HG02885 (cell line): ENCODE measurements at regions not wholly inside any gene's neighbourhood (a gene's known extent, or its start where the extent isn't known, plus 50 kb on each side); places are given as distances from the start of the nearest gene placed in this dataset.

Experiments used
- ATAC-seq: cut with Tn5 transposase; IDR thresholded peaks from one replicate; pipeline ENCODE4 v1.9.1; 2021; ENCODE audit warnings: mild to moderate bottlenecking; ENCODE audit not compliant: unreplicated experiment, poor library complexity

DNA sequence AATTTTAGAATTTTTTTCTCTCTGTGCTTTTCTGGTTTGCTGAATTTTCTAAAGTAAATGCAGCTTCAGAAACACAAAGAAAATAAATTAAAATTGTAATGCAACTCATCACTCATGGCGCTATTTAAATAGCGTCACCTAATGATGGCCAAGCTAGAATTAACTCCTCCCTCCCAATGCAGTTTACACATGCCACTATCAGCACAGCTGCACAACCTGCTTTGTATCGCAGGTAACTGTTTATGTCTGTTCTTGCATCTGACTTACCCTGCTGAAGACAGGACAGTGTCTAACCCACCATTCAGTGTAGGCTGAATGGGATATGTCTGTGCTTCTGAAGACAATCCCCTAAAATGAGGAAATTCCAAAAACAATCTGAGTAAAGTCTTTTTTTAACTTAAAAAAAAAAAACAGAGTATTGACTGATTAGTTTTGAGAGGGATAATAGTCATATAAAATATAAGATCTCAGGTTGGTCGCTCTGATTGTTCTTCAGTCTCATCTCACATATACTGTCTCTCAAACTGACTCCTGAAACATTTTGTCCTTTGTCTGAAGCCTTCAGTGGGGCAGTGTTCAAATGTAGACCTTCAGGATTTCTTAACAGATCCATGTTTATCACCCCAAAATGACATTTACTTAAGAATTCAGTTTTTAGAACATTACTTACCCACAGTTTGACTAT, 271.4 kb downstream of the ZEB2 start:
- ATAC-seq, result peak; percentile 46

DNA sequence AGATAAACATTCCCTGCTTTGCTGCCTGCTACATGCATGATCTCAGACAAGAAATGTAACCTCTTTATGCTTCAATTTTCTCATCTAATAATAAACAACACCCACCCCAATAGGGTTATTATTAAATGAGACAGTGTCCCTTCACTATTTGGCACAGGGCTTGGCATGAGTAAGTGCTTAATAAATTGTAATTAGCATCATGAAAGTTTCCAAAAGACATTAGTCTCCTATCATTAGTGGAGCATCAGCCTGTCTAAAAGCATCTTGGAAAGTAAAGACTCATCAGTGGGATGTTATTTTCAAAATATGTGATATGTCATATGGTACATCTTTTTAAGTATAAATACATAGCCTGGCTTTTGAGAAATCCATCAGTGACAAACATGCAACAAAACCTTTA, 275.0 kb downstream of the ZEB2 start:
- ATAC-seq, result no peak

DNA sequence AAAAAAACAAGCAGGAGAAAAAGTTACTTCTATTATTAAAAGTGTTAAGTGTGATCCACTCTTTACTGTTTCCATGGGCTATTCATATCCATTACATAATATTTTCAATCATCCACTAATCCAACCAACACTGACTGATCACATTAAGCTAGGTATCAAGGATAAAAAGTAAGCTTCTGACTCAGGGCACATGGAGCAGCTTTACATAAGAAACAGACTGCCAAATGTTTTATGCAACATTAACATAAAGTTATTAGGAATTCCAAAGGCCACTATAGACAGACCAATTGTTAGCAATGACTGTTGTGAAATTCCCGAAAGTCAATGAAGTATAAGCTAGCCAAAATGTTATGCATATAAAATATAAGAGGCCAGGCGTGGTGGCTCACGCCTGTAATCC, 277.6 kb downstream of the ZEB2 start:
- ATAC-seq, result no peak

DNA sequence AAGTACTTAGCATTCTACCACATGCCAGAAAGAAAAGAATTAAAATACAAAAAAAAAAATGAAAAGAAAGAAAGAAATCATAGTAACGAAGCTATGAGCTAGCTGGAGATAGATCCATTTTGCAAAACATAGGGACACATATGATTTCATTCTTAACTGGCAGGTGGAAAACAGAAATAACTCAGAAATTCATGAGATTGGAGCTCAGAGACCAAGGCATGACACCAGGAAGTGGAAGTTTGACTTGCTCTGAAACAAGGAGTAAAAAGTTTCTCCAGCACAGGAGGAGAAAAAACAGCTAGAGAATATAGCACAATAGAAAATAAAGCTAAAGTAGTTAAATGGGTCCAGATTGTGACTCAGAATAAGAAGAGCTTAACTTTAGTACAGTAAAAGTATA, 278.1 kb downstream of the ZEB2 start:
- no peak for ATAC-seq

DNA sequence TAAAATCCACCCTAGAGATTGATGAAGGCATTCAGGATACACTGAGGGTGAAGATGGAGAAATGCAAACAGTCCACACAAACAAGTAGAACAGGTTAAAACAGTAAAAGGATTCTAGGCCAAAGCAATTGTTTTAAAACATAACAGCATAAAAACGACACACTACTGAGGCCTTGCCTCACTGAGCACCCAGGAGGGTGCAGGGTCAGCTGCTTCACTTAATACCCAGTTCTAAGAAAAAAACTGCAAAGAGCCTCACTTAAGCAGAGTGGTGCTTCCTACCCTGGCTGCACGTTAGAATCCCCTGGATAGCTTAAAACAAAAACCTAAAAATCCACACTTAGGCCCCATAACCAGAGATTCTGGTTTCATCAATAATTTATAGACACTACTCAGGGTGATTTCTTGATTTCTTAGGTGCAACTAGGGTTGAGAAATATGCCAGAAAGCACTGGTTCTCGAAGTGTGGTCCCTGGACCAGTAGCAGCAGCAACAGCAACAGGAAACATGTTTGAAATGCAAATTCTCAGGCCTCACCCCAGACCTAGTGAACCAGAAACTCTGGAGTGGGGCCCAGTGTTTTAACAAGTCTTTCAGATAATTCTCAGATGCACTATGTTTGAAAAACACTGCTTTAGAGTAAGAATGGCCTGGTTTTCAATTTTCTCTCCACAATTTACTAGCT, 279.1 kb downstream of the ZEB2 start:
- ATAC-seq, result peak; percentile 85

DNA sequence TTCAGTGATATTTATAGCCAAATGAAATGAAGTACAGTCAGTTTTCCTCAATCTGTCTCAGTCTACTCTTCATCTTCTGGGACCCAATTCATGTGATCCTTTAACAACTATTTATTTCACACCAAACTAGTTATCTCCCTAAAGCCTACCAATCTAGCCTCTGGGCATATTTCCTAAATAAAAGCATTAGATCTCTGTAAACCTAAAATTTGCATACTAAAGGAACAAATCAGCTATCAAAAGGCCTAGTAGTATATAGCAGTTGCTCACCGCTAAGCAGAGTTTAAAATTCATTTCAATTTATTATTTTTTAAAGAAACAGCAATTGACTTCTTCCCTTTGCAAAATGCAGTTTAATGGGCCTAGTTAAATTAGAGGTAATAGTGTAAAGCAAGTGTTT, 280.2 kb downstream of the ZEB2 start:
- ATAC-seq, result no peak

DNA sequence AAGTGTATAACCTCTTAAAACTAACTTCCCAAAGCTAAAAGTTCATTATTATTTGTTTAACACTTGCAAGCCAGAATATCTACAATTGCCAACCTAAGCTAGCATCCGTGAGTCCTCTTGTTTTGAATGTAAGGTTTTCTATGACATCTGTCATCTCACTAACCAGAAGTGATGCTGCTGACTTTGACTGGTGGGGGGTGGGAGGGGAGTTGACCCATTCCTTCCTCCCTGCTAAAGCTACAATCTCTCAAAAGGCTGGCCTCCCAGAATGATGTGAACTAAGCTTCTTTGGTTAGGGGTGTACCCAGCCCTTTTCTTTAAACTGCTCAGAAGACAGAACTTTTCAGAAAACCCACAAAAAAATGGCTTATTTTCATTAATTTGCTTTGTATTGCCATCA, 280.6 kb downstream of the ZEB2 start:
- no peak for ATAC-seq

DNA sequence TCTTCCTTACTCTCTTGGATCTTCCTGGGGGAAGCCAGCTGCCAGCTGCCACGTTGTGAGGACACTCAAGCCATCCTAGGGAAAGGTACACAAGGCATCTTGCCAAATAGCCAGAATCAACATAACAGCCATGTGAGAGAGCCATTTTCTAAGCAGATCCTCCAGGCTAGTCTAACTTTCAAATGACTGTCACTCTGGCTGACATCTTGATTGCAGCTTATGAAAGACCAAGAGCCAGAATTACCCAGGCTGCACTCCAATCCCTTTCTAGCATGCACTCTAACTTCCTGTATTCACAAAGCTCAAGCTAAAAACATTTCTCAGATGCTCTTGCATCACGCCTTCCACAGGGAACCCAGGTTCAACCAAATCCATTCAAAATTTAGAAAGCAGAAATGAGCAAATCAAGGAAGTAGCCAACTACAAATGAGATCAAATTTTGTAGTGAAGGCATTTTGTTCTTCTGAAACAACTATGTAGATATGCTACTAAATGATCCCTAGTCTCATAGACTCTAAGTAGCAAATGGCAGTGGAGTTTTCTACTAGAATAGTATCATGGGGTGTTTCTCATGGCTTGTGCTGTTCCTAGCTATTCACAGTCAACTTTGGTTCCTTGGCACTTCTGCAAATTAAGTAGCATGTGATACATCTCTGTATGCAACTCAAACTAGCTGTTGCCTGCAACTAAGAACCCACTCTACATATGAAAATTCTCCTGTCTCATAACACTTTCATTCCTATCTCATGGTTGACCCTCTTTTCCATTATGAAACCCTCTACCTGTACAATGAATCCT, 281.9 kb downstream of the ZEB2 start:
- ATAC-seq, result no peak

DNA sequence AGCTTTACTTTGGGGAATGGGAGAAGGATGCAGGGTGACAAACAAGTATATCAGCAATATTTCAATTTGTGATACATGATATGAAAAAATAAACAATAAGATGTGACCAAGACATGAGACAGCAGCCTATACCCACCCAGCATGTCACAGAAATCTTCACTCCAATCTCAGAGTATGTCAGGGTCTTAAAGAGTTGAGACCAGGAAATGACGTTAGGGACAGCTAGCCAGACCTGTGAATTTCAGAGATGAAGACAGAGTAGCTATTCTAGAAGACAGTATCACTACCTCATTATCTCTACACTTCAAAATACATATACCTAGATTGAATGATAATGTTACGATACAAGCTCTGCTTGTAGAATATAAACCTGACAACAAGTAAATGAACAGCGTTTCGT, 282.8 kb downstream of the ZEB2 start:
- ATAC-seq, result no peak

DNA sequence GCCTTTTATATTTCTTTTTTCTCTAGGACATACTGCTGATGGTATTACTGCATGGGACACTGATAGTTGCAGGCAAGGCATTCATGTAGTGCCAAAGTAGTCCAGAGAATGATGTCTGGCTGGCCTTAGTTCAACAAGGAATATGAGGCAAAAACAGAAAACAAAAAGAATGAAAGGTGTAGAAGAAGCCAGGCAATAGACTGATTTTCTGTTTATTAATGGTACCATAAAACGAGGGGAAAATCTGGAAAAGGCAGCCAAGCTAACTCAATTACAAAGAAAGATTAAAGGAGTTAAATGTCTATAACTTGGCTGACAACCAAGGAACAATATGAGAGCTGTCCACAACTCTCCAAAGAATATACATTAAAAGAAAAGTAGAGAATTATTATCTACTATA, 284.9 kb downstream of the ZEB2 start:
- no peak for ATAC-seq

DNA sequence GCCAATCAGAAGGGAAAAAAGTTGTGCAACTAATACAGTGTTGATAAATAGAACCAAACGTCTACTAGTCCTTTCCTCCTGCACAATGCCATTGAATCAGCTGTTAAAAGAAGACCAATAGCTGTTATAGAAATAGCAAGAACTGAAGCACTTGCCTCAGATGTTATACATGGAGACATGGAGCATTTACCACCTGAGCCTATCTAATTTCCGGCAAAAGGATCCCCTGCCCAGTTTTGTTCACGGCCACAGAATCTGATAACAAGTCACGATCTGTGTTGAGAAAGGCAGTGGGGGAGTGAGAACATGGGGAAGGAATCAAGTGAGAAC, 285.4 kb downstream of the ZEB2 start:
- no peak for ATAC-seq

DNA sequence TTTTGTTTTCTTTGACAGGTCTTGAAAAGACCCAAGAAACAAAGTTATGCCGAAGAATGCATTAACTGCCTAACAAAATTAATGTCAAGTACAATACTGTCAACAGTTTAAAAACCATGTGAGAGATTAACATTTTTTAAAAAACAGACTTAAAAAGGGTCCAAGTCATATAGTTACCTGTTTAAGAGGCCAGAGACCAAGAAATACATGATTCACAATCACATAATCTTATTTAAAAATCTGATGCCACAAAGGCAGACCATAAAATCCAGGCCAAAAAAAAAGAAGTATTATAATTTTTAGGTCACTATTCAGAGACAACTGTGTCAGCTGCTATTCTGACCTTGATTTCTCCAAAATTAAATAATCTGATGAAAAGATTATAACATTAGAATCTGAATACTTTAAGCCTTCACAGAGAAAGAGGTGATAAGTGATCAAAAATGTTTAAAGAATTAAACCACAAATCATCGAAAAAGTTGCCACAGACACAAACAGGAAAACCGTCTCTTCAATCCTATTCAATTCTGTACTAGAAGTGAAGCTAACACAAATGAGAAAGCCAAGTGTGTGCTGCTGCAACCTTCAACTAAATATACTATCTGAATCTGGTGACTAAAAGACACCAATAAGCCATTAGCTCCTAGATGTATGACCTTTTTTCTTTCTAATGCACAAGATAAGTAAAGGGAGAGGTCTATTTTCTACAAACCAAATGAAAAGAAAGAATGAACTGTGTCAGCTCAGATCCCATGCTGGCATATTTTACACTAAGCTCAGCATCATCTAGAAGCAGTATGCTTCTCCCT, 286.0 kb downstream of the ZEB2 start:
- peak; percentile 52 for ATAC-seq

DNA sequence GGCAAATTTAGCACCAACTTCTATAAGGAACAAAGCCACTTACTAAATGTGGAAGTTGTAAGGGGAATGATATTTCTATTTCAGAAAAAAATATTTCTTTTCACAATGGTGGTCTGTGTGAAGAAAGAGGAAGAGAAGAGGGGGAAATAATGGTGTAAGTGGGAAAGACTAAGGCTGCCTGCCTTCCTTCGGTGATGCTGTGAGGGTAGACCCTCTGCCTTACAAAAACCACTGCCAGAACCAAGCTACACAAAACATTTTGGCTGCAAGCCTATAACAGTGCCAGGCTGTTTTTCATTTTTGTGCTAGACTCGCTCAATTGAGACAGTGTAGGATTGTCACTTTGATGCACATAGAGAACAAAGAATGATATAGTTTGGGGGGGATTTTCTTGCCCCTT, 286.6 kb downstream of the ZEB2 start:
- no peak for ATAC-seq

DNA sequence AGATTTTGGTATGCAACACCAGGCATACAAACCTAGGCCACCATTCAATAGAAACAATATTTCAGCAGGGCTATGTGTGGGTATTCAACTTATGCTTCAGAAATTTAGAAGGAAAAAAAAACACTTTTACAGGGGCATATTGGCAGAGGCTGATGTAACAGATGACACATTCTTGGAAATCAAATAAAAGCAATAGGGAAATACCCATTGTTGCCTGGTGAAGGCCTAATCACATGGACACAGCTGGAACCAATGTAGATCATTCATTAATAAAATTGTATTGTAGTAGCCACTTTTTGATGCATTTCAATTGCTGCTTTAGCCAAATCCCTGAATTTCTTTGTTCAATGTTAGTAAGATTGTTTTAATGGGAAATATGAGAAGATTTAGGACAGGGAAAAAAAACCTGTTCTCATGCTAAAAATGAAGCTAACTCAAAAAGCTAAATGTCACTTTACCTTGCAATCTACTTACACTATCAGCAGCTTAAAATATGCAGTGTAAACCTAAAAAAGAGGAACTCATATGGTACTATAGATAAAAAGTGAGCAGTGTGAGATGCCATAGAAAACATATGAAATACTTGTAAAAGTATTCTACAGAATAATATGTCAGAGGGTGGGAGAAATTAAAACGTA, 289.4 kb downstream of the ZEB2 start:
- ATAC-seq, result no peak

DNA sequence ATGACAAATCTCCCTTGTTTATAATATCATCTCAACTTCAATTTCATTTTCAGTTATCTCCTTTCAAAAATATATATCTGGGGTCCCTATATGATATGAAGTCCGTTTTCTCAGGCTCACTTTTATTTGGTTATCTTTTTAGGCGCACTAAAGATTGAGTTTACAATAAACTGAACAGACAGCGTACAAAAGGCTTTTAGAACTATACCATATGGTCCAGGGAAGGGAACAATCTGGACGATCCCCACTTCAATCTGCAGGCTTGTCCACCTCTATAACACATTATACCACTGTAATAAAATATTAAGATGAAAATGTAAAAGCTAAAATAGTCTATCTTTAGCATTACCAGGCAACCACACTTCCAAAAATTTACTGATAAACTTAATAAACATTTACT, 289.9 kb downstream of the ZEB2 start:
- no peak for ATAC-seq

DNA sequence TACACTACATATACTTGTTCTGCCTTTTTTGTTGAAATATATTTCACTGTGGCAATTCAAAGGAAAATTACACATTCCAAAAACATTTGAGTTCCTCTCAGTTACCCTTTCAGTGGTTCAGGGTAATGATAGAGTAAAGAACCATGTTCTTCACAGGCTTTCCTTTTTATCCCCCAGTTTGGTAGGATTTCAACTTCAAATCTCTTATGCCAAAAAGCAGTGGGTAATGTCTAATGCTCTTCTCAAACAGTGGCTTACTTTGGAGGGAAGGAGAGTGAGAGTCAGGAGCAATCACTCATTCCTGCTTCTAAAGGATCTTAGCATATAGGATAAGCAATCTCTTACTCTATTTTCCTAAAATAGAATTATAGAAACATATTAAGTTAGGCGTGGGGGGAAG, 290.6 kb downstream of the ZEB2 start:
- ATAC-seq, result no peak

DNA sequence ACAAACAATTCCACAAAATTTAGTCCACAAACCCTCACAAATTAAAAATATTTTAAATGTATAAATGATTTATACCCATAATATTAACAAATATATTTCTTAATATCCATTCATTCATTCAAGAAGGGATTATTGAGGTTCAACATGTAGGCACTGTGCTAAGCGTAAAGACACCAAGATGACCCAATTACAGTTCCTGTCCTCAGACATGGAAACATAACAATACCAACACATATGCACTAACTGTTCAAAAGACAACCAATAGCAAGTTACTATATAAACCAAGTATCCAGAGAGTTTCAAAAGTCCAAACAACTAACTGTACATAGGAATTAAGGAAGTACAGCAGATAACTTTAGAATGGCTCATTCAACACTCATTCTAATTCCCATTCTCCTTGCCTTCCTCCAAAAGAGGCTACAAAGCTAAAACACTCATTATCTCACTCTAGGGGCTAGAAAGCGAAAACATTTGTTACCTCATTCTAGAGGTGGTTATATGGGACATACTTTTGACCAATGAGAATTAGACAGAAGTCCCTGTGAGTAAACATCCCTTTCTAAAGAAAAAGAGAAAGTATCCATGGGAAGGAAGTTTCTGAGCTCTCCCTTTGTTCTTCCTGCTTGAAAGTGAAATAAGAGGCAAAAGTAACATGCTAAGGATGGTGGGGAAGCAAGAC, 292.4 kb downstream of the ZEB2 start:
- no peak for ATAC-seq

DNA sequence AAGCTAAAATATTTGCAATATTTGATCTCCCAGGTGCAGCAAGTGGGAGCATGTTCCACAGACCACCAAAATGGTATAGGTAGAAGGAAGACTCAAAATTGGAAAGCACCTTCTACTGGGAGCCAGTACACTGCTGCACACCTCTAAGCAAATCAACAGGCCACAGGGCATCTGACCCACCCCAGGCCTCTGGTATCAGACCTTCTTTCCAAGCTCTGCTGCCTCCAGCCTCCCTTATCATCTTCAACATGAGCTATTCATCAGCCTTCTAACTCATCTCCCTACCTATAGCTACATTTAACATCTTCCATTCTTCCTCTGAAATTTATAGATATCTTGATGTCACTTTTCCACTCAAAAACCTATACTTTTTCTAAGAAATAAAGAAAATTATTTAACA, 294.8 kb downstream of the ZEB2 start:
- ATAC-seq, result no peak

DNA sequence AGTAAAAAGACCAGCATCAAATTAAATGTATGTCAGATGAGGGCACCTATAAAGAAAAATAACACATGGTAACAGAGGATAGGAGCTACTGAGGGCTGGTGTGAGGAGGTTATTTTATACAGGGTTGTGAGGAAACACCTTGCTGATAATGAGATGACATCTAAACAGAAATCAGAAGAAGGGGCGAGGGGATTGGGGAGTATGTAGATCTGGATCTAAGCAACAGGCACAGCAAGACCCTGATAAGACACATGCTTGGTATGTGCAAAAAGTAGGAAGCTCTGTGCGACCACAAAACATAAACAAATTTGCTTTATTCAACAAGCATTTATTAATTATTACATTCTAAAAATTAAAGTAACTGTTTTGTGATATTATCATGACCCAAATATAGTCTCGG, 295.4 kb downstream of the ZEB2 start:
- ATAC-seq, result no peak

DNA sequence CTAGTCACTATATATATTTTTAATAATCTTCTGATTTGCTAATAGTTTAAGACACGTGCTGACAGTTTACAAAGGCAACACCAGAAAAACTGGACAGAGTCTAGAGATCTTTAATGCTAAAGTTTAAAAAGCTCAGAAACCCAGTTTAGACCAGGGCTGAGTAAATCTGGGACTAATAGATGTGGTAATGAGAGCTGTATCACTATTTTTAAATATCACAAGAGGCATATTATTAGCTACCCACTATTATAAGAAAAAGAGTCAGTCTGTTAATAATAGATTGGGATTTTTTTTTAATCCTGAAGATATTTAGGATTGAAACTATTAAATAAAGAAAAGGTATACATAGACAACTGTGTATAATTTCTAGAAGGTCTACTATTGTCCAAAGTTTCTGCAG, 299.9 kb downstream of the ZEB2 start:
- ATAC-seq, result no peak
